Panc1 (cell line): ENCODE measurements at regions not wholly inside any gene's neighbourhood (a gene's known extent, or its start where the extent isn't known, plus 50 kb on each side); places are given as distances from the start of the nearest gene placed in this dataset.
A peak's percentile ranks its signal among the peaks of the same experiment; 100 is the strongest.

Experiments
- ATAC-seq: fragments of 200-7000 bp; cut with Tn5 transposase; 2 replicates; pipeline ENCODE4 v1.9.1; 2020; ENCODE audit warnings: mild to moderate bottlenecking, moderate library complexity
- BruUV-seq: library from RNA; stranded (reverse); fragments of 400-500 nt; replicated peaks from 2 replicates; lab custom pipeline; 2021; lab: Mats Ljungman, UMichigan
- CTCF ChIA-PET: fragments of 300-600 bp; sonication (Branson Sonifier 250); formaldehyde crosslinking; loops from one replicate; lab custom pipeline; 2022; ENCODE audit warnings: antibody characterized with exemption; lab: Charles Lee
- POLR2A ChIA-PET: fragments of 300-600 bp; sonication (Branson Sonifier 250); formaldehyde crosslinking; loops from one replicate; lab custom pipeline; 2022; ENCODE audit warnings: antibody characterized with exemption; lab: Charles Lee
- DNase-seq: peaks from one replicate; pipeline ENCODE4 v3.0.0-alpha.2; 2010; ENCODE audit warnings: low read depth, low spot score
- H3K27ac ChIP-seq: 2 replicates; pipeline ENCODE4 v1.5.1; 2011; ENCODE audit warnings: mild to moderate bottlenecking, low read length, inconsistent platforms
- H3K27me3 ChIP-seq: fragments of 200-500 bp; sonication (Bioruptor generic); 2 replicates; pipeline ENCODE4 v1.6.0; 2014; ENCODE audit warnings: low read length, inconsistent platforms; ENCODE audit not compliant: control insufficient read depth, insufficient read depth
- H3K36me3 ChIP-seq: fragments of 200-500 bp; sonication (Bioruptor generic); 2 replicates; pipeline ENCODE4 v1.5.1; 2014; ENCODE audit warnings: inconsistent platforms, mild to moderate bottlenecking, low read length, moderate library complexity; ENCODE audit not compliant: control insufficient read depth, insufficient read depth
- H3K4me1 ChIP-seq: 2 replicates; pipeline ENCODE4 v1.5.1; 2011; ENCODE audit warnings: inconsistent platforms, mild to moderate bottlenecking, low read length, moderate library complexity; ENCODE audit not compliant: control insufficient read depth, insufficient read depth
- H3K4me3 ChIP-seq, 2 experiments: 2 replicates each; pipeline ENCODE4 v1.5.1; 2011 to 2012; ENCODE audit warnings: low read depth in 2 of 2, low read length in 2 of 2, mild to moderate bottlenecking in 2 of 2, inconsistent platforms in 1 of 2, moderate library complexity in 1 of 2
- H3K9me3 ChIP-seq: fragments of 200-500 bp; sonication (Bioruptor generic); 2 replicates; pipeline ENCODE4 v1.5.1; 2014; ENCODE audit warnings: low read depth, mild to moderate bottlenecking, inconsistent platforms, low read length, moderate library complexity; ENCODE audit not compliant: control insufficient read depth, insufficient read depth
- POLR2AphosphoS5 ChIP-seq: IDR thresholded peaks from 2 replicates; pipeline ENCODE4 v1.6.1; 2012; ENCODE audit warnings: mild to moderate bottlenecking, low read depth, low read length, moderate library complexity
- TCF7L2 ChIP-seq: IDR thresholded peaks from 2 replicates; pipeline ENCODE4 v1.6.1; 2011; ENCODE audit warnings: mild to moderate bottlenecking, low read depth, low read length, inconsistent platforms
- in situ Hi-C: cut with HindIII; loops from 2 replicates; pipeline ENCODE4 v1.10.0; 2016; ENCODE audit warnings: low sequenced_read_pairs, low pct_unique_long_range_greater_than_20kb
- intact Hi-C: fragments of 100-400 bp; cut with micrococcal nuclease; formaldehyde crosslinking; loops from one replicate; pipeline ENCODE4 v1.10.0; 2022; ENCODE audit not compliant: unreplicated experiment
- TF ChIP-seq, protein P1 (sequence below): fragments of 450-650 bp; IDR thresholded peaks from 2 replicates; pipeline ENCODE4 v1.5.1; 2017; ENCODE audit warnings: mild to moderate bottlenecking
- TF ChIP-seq, protein P2 (sequence below), 2 experiments: IDR thresholded peaks; 2 replicates each; pipeline ENCODE4 v1.6.1; 2011 to 2012; ENCODE audit warnings: low read depth in 2 of 2, control low read depth in 1 of 2, low read length in 1 of 2, mild to moderate bottlenecking in 1 of 2, moderate library complexity in 1 of 2; ENCODE audit not compliant: insufficient read depth in 1 of 2

DNA sequence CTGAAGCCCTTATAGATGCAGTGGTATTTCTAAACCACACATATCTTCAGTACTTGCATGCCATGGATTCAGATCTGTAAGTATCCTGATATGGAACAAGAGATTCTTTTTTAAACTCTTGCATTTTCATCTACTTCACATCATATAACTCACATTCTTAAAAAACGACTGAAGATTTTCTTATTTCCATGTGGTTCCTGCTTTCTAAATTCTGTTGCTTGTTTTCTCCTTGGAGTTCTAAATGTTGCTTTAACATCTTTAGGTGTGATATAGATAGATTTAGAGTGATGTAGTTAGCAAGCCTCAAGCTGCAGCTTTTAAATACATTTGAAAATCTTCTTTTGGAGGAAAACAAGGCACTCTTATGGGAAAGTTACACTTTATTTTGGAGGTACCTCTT, 455.4 kb downstream of the FOXG1 start:
- POLR2A ChIA-PET, result no interaction called here
- Histone ChIP-seq H3K4me1 (no peaks in the 10 kb centered on the region), H3K27ac (no peak overlapping the region), H3K27me3 (no peaks in the 10 kb centered on the region), H3K9me3 (no peaks in the 10 kb centered on the region), H3K36me3 (no peaks in the 10 kb centered on the region), H3K4me3 (no peak overlapping the region)
- BruUV-seq, result no TSS peak
- in situ Hi-C loops, result no loop called here
- ATAC-seq (no peak), DNase-seq (no peak)
- CTCF ChIA-PET, result interaction anchor here (0.5 kb wide), 1 partner anchor 273 kb away, joined by 6 read pairs; no protein-coding TSS in a partner anchor
- intact Hi-C loops, result loop anchor here (5.0 kb wide), 1 partner anchor 465 kb away; no protein-coding TSS in a partner anchor
- TF ChIP-seq, protein P1, sequence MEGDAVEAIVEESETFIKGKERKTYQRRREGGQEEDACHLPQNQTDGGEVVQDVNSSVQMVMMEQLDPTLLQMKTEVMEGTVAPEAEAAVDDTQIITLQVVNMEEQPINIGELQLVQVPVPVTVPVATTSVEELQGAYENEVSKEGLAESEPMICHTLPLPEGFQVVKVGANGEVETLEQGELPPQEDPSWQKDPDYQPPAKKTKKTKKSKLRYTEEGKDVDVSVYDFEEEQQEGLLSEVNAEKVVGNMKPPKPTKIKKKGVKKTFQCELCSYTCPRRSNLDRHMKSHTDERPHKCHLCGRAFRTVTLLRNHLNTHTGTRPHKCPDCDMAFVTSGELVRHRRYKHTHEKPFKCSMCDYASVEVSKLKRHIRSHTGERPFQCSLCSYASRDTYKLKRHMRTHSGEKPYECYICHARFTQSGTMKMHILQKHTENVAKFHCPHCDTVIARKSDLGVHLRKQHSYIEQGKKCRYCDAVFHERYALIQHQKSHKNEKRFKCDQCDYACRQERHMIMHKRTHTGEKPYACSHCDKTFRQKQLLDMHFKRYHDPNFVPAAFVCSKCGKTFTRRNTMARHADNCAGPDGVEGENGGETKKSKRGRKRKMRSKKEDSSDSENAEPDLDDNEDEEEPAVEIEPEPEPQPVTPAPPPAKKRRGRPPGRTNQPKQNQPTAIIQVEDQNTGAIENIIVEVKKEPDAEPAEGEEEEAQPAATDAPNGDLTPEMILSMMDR, result no peak
- no peak for TF ChIP-seq TCF7L2
- TF ChIP-seq, protein P2, sequence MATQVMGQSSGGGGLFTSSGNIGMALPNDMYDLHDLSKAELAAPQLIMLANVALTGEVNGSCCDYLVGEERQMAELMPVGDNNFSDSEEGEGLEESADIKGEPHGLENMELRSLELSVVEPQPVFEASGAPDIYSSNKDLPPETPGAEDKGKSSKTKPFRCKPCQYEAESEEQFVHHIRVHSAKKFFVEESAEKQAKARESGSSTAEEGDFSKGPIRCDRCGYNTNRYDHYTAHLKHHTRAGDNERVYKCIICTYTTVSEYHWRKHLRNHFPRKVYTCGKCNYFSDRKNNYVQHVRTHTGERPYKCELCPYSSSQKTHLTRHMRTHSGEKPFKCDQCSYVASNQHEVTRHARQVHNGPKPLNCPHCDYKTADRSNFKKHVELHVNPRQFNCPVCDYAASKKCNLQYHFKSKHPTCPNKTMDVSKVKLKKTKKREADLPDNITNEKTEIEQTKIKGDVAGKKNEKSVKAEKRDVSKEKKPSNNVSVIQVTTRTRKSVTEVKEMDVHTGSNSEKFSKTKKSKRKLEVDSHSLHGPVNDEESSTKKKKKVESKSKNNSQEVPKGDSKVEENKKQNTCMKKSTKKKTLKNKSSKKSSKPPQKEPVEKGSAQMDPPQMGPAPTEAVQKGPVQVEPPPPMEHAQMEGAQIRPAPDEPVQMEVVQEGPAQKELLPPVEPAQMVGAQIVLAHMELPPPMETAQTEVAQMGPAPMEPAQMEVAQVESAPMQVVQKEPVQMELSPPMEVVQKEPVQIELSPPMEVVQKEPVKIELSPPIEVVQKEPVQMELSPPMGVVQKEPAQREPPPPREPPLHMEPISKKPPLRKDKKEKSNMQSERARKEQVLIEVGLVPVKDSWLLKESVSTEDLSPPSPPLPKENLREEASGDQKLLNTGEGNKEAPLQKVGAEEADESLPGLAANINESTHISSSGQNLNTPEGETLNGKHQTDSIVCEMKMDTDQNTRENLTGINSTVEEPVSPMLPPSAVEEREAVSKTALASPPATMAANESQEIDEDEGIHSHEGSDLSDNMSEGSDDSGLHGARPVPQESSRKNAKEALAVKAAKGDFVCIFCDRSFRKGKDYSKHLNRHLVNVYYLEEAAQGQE (IDR thresholded peaks at IDR 0.05; ENCODE audit: insufficient read depth in 1 of 2, low read depth in 2 of 2, low read length in 1 of 2), result no peak

DNA sequence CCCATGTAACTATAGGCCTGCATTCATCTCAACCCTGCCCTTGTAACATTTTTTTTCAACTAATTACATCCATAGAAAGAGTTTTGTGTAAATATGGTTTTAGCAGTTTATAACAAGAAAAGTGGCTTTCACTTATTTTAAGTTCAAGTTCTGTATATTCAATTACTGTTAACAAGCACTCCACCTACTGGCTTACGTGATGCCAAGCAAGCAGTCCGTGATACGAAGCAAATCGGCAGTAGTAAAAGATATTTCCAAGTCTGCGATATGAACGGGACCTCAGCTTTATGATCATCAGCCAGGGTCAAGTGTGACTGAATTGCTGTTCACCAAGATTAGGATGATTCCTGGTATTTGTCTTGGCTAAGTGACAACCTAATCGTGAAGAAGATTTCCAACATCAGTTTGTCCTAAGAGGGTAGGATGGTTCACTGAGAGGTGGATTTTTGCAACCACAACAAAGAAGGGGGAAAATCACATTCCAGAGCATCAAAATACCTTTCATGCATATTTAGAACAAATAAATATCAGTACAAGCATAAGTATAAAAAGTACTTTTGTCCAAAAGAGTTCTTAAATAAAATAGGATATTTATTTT, 456.2 kb downstream of the FOXG1 start:
- no peak for ATAC-seq
- CTCF ChIA-PET, result no interaction called here

More for the DNA sequence above, 456.2 kb downstream of the FOXG1 start:
- intact Hi-C loops (loop anchor here (5.0 kb wide), 1 partner anchor 465 kb away; no protein-coding TSS in a partner anchor), in situ Hi-C loops (no loop called here)
- TF ChIP-seq, protein P1, result peak; percentile 60
- TF ChIP-seq POLR2AphosphoS5, result no peak
- DNase-seq, result peak; percentile 7
- no TSS peak for BruUV-seq
- no peaks in the 10 kb centered on the region for H3K36me3 ChIP-seq
- H3K4me3 ChIP-seq, result no peak overlapping the region
- no peaks in the 10 kb centered on the region for H3K4me1 ChIP-seq
- POLR2A ChIA-PET, result no interaction called here
- no peak overlapping the region for H3K27ac ChIP-seq
- H3K27me3 ChIP-seq, result no peaks in the 10 kb centered on the region
- no peaks in the 10 kb centered on the region for H3K9me3 ChIP-seq
